GM12872 (cell line): ENCODE measurements at regions not wholly inside any gene's neighbourhood (a gene's known extent, or its start where the extent isn't known, plus 50 kb on each side); places are given as distances from the start of the nearest gene placed in this dataset.

Experiments used
- TF ChIP-seq, protein P1 (sequence below): IDR thresholded peaks from 3 replicates; pipeline ENCODE4 v1.5.1; 2011; ENCODE audit warnings: low read depth, mild to moderate bottlenecking, low read length, moderate library complexity; ENCODE audit not compliant: insufficient read depth

- TF ChIP-seq, protein P1, sequence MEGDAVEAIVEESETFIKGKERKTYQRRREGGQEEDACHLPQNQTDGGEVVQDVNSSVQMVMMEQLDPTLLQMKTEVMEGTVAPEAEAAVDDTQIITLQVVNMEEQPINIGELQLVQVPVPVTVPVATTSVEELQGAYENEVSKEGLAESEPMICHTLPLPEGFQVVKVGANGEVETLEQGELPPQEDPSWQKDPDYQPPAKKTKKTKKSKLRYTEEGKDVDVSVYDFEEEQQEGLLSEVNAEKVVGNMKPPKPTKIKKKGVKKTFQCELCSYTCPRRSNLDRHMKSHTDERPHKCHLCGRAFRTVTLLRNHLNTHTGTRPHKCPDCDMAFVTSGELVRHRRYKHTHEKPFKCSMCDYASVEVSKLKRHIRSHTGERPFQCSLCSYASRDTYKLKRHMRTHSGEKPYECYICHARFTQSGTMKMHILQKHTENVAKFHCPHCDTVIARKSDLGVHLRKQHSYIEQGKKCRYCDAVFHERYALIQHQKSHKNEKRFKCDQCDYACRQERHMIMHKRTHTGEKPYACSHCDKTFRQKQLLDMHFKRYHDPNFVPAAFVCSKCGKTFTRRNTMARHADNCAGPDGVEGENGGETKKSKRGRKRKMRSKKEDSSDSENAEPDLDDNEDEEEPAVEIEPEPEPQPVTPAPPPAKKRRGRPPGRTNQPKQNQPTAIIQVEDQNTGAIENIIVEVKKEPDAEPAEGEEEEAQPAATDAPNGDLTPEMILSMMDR, result no peak
Observed at GRCh38 chr9:2453701-2454100, 167.9 kb upstream of the VLDLR start.

GRCh38 chr9:2459756-2460155 is 161.8 kb upstream of the VLDLR start:
- TF ChIP-seq, protein P1, result no peak

GRCh38 chr9:2461892-2462291 is 159.7 kb upstream of the VLDLR start:
- TF ChIP-seq, protein P1, result no peak

- TF ChIP-seq, protein P1, result no peak
Observed at GRCh38 chr9:2464624-2465023, 157.0 kb upstream of the VLDLR start.

DNA sequence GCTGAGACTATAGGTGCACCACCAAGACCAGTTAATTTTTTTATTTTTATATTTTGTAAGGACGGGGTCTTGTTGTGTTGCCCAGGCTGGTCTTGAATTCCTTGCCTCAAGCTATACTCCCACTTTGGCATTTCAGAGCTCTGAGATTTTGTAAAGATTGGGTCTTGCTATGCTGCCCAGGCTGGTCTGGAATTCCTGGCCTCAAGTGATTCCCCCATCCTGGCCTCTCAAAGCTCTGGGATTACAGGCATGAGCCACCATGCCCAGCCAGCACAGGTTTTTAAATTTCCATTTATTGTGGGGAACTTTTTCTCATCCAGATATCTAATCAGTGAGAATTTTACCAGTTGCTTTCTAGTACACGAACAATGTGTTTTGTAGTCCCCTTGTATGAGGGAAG is 156.1 kb upstream of the VLDLR start:
- TF ChIP-seq, protein P1, result no peak

- TF ChIP-seq, protein P1, result no peak
Observed at GRCh38 chr9:2465921-2466460, 155.6 kb upstream of the VLDLR start.

GRCh38 chr9:2466703-2467102 is 154.9 kb upstream of the VLDLR start:
- TF ChIP-seq, protein P1, result no peak
